GM12864 (cell line): ENCODE measurements at regions not wholly inside any gene's neighbourhood (a gene's known extent, or its start where the extent isn't known, plus 50 kb on each side); places are given as distances from the start of the nearest gene placed in this dataset.
"Not testable (repeated sequence)": the region's sequence is repeated elsewhere in the genome, so short reads cannot be mapped to it uniquely, and the experiment has no call there.

ENCODE experiments used
- DNase-seq: peaks from one replicate; pipeline ENCODE4 v3.0.0-alpha.2; 2011; ENCODE audit warnings: low read depth
- H3K4me3 ChIP-seq: 2 replicates; pipeline ENCODE4 v1.5.1; 2011; ENCODE audit warnings: mild to moderate bottlenecking, low read depth, low read length, control low read depth
- TF ChIP-seq, protein P1 (sequence below): IDR thresholded peaks from 2 replicates; pipeline ENCODE4 v1.5.1; 2011; ENCODE audit warnings: low read depth, mild to moderate bottlenecking, moderate library complexity, low read length, control low read depth, inconsistent platforms; ENCODE audit errors: missing control alignments

DNA sequence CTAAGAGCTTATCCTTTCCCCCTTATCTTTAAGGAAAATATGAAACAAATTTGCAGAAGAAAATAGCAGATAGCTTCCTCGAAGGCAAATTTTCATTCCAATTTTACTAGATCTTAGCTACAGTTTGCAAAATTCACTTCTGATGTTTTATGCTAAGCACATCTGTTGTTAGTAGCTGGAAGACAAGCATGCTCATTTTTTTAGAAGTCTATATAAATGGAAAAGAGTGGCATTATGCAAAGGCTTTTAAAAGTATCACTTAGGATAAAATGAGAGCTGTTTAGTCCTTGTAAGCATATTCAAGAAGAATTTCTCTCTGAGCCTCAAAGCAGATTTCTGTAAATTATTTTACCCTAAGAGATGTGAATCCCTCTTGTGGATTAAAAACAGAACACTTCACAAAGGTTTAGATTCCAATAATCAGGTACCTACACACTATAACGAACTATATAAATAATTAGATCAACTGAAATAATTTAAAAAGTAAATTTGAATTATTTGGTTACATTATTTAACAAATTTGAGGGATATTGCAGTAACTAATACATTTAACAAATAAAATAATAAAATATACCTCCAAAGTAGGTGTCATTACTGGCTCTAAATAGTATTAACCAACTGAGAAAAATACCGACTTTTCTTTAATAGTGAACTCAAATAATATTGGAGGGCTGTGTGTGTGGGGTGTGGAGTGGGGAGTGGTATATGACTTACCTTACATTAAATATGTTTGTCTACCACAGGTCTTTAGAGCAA, 307.1 kb downstream of the SEMA3D start:
- no peak overlapping the region for H3K4me3 ChIP-seq
- DNase-seq = no peak
- TF ChIP-seq, protein P1, sequence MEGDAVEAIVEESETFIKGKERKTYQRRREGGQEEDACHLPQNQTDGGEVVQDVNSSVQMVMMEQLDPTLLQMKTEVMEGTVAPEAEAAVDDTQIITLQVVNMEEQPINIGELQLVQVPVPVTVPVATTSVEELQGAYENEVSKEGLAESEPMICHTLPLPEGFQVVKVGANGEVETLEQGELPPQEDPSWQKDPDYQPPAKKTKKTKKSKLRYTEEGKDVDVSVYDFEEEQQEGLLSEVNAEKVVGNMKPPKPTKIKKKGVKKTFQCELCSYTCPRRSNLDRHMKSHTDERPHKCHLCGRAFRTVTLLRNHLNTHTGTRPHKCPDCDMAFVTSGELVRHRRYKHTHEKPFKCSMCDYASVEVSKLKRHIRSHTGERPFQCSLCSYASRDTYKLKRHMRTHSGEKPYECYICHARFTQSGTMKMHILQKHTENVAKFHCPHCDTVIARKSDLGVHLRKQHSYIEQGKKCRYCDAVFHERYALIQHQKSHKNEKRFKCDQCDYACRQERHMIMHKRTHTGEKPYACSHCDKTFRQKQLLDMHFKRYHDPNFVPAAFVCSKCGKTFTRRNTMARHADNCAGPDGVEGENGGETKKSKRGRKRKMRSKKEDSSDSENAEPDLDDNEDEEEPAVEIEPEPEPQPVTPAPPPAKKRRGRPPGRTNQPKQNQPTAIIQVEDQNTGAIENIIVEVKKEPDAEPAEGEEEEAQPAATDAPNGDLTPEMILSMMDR = no peak

DNA sequence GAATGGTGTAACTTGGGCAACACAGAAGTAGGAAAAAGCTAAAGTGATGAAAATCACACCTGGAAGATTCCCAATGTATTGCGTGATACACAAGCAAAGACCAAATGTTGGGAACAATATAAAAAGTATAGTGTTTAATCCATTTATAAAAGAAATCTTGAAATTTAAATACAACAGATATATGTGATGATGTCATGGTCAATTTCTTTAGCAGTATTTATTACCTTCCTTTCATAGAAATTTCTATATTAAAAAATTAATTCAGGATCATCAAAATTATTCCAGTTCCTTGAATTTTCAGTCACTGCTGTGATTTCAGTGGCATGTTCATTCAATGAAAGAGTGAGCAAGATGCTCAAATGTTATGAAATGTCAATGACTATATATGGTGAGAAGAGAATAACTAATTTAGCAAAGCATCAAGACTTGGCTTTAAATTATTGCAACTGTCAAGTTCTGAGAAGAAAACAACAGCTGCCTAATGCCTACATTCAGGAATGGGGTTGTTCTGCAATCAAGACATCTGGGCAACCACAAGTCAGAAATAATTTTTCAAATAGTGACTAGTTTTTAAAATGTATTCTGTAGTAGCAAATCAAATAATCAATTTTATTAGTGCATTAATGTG, 308.8 kb downstream of the SEMA3D start:
- no peak for DNase-seq
- TF ChIP-seq, protein P1 = no peak
- H3K4me3 ChIP-seq = no peak overlapping the region

DNA sequence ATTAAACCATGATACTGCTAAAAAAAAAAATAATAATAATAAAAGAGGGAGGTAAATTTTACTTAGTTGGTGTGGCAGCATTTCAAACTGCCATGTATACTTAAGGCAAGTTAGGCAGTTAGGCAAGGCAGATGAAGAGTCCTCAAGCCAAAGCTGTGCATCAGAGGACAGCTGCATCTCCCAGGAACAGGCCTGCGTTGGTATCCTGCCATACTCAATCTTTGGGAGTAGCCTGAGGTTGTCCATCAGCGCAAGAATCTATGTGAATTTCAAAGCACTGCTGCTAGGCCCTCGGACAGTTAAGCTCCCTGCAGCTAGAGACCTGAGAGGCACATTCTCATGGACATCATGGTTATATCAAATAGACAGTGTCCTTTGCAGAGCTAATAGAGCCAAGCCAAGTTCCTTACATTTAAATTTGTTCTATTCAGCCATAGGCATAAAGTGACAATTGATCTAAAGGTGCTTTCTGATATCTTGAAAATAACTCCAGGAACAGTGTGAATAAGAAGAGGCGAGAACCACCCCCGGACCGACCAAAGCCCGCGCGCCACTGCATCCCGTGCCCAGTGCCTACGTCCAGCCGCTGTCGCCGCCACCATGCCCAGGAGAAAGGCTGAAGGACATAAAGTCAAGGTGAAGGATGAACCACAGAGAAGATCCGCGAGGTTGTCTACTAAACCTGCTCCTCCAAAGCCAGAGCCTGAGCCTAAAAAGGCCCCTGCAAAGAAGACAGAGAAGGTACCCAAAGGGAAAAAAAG, 310.6 kb downstream of the SEMA3D start:
- no peak overlapping the region for H3K4me3 ChIP-seq
- no peak for DNase-seq
- TF ChIP-seq, protein P1 = no peak

DNA sequence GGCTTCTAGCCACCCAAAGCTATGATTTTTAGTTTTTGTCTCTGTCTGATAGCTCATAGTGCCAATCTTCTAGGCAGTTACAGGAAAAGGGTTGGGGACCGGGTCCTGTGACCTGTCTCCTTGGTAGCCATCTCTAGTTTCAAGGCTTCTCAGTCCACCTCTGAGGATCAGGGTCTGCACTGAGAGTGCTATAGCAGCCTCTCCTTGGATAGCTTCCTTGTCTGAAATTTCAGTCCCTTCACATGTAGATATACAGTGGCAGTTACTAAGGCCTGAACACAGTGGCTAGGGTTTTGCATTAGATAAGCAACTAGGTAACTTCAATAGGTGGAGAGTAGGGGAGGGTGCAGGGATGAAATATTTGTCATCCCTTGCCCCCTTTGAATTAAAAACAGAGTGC, 321.3 kb downstream of the SEMA3D start:
- TF ChIP-seq, protein P1 = no peak

DNA sequence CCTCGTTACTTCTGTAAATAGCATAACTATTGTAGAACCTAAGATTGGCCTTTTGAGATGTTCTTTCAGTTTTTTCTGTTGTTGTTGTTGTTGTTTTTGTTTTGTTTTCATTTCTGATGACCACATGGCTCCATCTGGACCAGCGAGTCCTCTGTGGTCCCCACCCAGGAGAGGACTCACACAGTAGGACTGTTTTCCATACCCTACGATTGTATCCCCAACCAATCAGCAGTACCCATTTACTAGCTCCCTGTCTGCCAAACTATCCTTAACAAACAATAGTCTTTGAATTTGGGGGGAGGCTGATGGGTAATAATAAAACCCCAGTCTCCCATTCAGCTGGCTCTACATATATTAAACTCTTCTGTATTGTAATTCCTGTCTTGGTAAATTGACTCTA, 329.5 kb downstream of the SEMA3D start:
- DNase-seq = no peak
- no peak overlapping the region for H3K4me3 ChIP-seq
- TF ChIP-seq, protein P1 = no peak

More for the DNA sequence above, 321.3 kb downstream of the SEMA3D start:
- H3K4me3 ChIP-seq = no peak overlapping the region
- DNase-seq = no peak

DNA sequence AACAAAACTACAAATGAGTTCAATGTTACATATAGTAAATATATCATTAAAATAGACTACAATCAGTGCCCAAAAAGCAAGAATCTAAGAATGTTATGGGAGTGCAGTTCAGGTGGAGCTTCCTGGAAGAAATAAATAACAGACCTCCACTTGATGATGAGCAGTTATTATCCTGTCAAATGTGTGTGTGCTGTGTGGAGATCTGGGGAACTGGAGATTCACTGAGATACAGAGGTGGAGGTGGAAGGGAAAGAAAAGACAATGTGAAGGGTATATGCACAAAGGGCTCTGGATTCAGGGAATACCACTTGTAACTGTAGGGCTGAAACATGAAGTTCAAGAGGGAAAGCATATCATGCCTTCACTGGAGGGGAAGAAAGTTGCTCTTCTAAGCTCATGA, 331.1 kb downstream of the SEMA3D start:
- no peak for DNase-seq
- TF ChIP-seq, protein P1 = no peak
- no peak overlapping the region for H3K4me3 ChIP-seq

DNA sequence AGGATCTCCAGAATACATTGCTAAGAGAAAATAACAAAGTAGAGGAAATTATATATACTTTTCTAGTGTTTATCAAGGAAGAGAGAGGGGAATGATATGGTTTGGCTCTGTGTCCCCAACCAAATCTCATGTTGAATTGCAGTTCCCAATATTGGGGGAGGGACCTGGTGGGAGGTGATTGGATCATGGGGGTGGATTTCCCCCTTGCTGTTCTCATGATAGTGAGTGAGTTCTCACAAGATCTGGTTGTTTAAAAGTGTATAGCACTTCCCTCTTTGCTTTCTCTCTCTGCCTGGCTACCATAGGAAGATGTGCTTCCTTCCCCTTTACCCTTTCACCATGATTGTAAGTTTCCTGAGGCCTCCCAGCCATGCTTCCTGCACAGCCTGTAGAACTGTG, 337.9 kb downstream of the SEMA3D start:
- not testable (repeated sequence) for H3K4me3 ChIP-seq, DNase-seq
